Calu3 (cell line): ENCODE measurements at regions not wholly inside any gene's neighbourhood (a gene's known extent, or its start where the extent isn't known, plus 50 kb on each side); places are given as distances from the start of the nearest gene placed in this dataset.

Experiments used
- BruUV-seq: library from RNA; stranded (reverse); fragments of 400-500 nt; replicated peaks from 2 replicates; lab custom pipeline; 2021; lab: Mats Ljungman, UMichigan
- CTCF ChIA-PET: fragments of 300-600 bp; sonication (Branson Sonifier 250); formaldehyde crosslinking; loops from one replicate; lab custom pipeline; 2022; ENCODE audit warnings: antibody characterized with exemption; lab: Charles Lee
- DNase-seq: peaks from one replicate; pipeline ENCODE4 v3.0.0; 2022
- H3K27ac Mint-ChIP-seq: one replicate; pipeline ENCODE4 v1.8.0; 2022; ENCODE audit warnings: mixed read lengths; ENCODE audit not compliant: unreplicated experiment
- H3K27me3 Mint-ChIP-seq: one replicate; pipeline ENCODE4 v1.8.0; 2022; ENCODE audit warnings: mixed read lengths; ENCODE audit not compliant: unreplicated experiment
- H3K36me3 Mint-ChIP-seq: one replicate; pipeline ENCODE4 v1.8.0; 2022; ENCODE audit warnings: mild to moderate bottlenecking, moderate library complexity, mixed read lengths; ENCODE audit not compliant: insufficient read depth, unreplicated experiment
- H3K4me1 Mint-ChIP-seq: one replicate; pipeline ENCODE4 v1.8.0; 2022; ENCODE audit warnings: mild to moderate bottlenecking, low read depth, mixed read lengths; ENCODE audit not compliant: unreplicated experiment
- H3K4me3 Mint-ChIP-seq: one replicate; pipeline ENCODE4 v1.8.0; 2022; ENCODE audit warnings: mild to moderate bottlenecking, low read depth, moderate library complexity, mixed read lengths; ENCODE audit not compliant: unreplicated experiment
- H3K9me3 Mint-ChIP-seq: one replicate; pipeline ENCODE4 v1.8.0; 2022; ENCODE audit warnings: low read depth, mixed read lengths; ENCODE audit not compliant: unreplicated experiment
- intact Hi-C: fragments of 100-400 bp; cut with micrococcal nuclease; formaldehyde crosslinking; loops from one replicate; pipeline ENCODE4 v1.10.0; 2022; ENCODE audit not compliant: unreplicated experiment
- TF ChIP-seq, protein P1 (sequence below): fragments of 200-600 bp; IDR thresholded peaks from one replicate; pipeline ENCODE4 v1.8.0; 2022; ENCODE audit warnings: antibody characterized with exemption; ENCODE audit not compliant: unreplicated experiment

- no peaks in the 10 kb centered on the region for H3K4me1 Mint-ChIP-seq
- no peak for DNase-seq
- TF ChIP-seq, protein P1, sequence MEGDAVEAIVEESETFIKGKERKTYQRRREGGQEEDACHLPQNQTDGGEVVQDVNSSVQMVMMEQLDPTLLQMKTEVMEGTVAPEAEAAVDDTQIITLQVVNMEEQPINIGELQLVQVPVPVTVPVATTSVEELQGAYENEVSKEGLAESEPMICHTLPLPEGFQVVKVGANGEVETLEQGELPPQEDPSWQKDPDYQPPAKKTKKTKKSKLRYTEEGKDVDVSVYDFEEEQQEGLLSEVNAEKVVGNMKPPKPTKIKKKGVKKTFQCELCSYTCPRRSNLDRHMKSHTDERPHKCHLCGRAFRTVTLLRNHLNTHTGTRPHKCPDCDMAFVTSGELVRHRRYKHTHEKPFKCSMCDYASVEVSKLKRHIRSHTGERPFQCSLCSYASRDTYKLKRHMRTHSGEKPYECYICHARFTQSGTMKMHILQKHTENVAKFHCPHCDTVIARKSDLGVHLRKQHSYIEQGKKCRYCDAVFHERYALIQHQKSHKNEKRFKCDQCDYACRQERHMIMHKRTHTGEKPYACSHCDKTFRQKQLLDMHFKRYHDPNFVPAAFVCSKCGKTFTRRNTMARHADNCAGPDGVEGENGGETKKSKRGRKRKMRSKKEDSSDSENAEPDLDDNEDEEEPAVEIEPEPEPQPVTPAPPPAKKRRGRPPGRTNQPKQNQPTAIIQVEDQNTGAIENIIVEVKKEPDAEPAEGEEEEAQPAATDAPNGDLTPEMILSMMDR = no peak
- no TSS peak for BruUV-seq
- CTCF ChIA-PET = no interaction called here
- peaks cover 2% of the 10 kb centered on the region for H3K9me3 Mint-ChIP-seq
- H3K36me3 Mint-ChIP-seq = peaks cover 8% of the 10 kb centered on the region
- H3K27ac Mint-ChIP-seq = no peak overlapping the region
- H3K27me3 Mint-ChIP-seq = peaks cover 25% of the 10 kb centered on the region
- no peak overlapping the region for H3K4me3 Mint-ChIP-seq
- intact Hi-C loops = no loop called here
Observed at GRCh38 chr17:79141578-79142355, 67.1 kb downstream of the ENGASE start.

- no peaks in the 10 kb centered on the region for H3K4me1 Mint-ChIP-seq
- intact Hi-C loops = no loop called here
- H3K36me3 Mint-ChIP-seq = peaks cover 8% of the 10 kb centered on the region
- CTCF ChIA-PET = interaction anchor here (0.6 kb wide), 2 partner anchors 103 to 138 kb away, joined by 3 read pairs; no protein-coding TSS in a partner anchor
- H3K27ac Mint-ChIP-seq = no peak overlapping the region
- peaks cover 12% of the 10 kb centered on the region for H3K27me3 Mint-ChIP-seq
- no peak overlapping the region for H3K4me3 Mint-ChIP-seq
- no peak for DNase-seq
- BruUV-seq = no TSS peak
- TF ChIP-seq, protein P1 = no peak
- peaks cover 2% of the 10 kb centered on the region for H3K9me3 Mint-ChIP-seq
Observed at GRCh38 chr17:79138826-79139225, 64.2 kb downstream of the ENGASE start.

GRCh38 chr17:79137789-79138165 is 63.2 kb downstream of the ENGASE start:
- no TSS peak for BruUV-seq
- DNase-seq = no peak
- Mint-ChIP-seq H3K27ac (no peak overlapping the region), H3K4me3 (no peak overlapping the region), H3K9me3 (peaks cover 2% of the 10 kb centered on the region), H3K27me3 (peaks cover 1% of the 10 kb centered on the region), H3K4me1 (no peaks in the 10 kb centered on the region), H3K36me3 (peaks cover 8% of the 10 kb centered on the region)
- CTCF ChIA-PET = no interaction called here
- intact Hi-C loops = no loop called here
- TF ChIP-seq, protein P1 = no peak

- intact Hi-C loops = no loop called here
- CTCF ChIA-PET = no interaction called here
- Mint-ChIP-seq H3K27ac (no peak overlapping the region), H3K36me3 (peaks cover 8% of the 10 kb centered on the region), H3K9me3 (peaks cover 2% of the 10 kb centered on the region), H3K4me3 (no peak overlapping the region), H3K4me1 (no peaks in the 10 kb centered on the region), H3K27me3 (no peaks in the 10 kb centered on the region)
- no peak for DNase-seq
- TF ChIP-seq, protein P1 = no peak
- no TSS peak for BruUV-seq
Observed at GRCh38 chr17:79137015-79137788, 62.6 kb downstream of the ENGASE start.
